ENCODE measurements at regions not wholly inside any gene's neighbourhood (a gene's known extent, or its start where the extent isn't known, plus 50 kb on each side); places are given as distances from the start of the nearest gene placed in this dataset.

DNA sequence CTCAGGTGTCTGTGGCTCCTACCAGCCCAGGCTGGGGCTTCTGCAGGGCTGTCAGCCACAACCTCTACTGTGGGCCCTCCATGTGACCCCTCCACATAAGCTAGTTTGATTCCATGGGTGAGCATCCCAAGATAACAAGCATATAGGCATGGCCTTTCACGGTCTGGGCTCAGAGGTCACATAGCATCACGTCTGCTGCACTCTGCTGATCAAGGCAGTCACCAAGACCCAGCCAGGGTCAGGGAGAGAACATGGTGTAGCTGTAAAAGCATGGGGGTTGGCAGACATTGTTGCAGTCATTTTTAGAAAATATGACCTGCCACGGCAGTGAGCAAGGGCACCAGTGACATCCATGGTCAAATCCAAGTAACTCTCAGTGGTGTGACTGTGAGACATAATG lies 698.8 kb downstream of the UQCRFS1 start:
- no peak overlapping the region for H3K18ac ChIP-seq (ENCODE audit: insufficient read length, low read depth, low read length)
- Mint-ChIP-seq H3K4me3 (no peak overlapping the region), H3K27me3 (ENCODE audit: low read depth) (peaks cover 7% of the 10 kb centered on the region), H3K27ac (peak overlapping the region in 1 of 3 experiments; percentile 75; a peak in 2 of 7 replicates), H3K4me1 (peaks cover 6% of the 10 kb centered on the region in 2 experiments), H3K36me3 (ENCODE audit: insufficient read depth in 1 of 3, low read depth in 3 of 3) (no peaks in the 10 kb centered on the region; a peak in 2 of 7 replicates), H3K9me3 (no peaks in the 10 kb centered on the region)
- no peak overlapping the region for H2BK5ac ChIP-seq (ENCODE audit: insufficient read length, low read length)
- no peak overlapping the region for H3K23ac ChIP-seq (ENCODE audit: insufficient read length, low read depth, low read length)
- H3K14ac ChIP-seq (ENCODE audit: insufficient read depth, low read length): no peak overlapping the region
- H3K4me2 ChIP-seq (ENCODE audit: insufficient read depth, insufficient read length, low read length): no peak overlapping the region
- no peak overlapping the region for H2AK5ac ChIP-seq (ENCODE audit: insufficient read length, low read length)
- no peak for TF ChIP-seq CTCF (conservative IDR thresholded peaks at IDR 0.05)
- no peak overlapping the region for H2AFZ ChIP-seq (ENCODE audit: low read length)
- H2BK120ac ChIP-seq (ENCODE audit: low read depth, low read length, poor library complexity, severe bottlenecking): no peak overlapping the region
- H4K91ac ChIP-seq (ENCODE audit: insufficient read length, low read depth, low read length): no peak overlapping the region
- no peak overlapping the region for H3K9ac ChIP-seq (ENCODE audit: extremely low read depth, insufficient read length, low read length)
- H3K27me3 ChIP-seq (ENCODE audit: insufficient read depth, low read length): no peaks in the 10 kb centered on the region
- no peak overlapping the region for H4K5ac ChIP-seq (ENCODE audit: insufficient read length, low read depth, low read length)
- no peak overlapping the region for H2BK12ac ChIP-seq (ENCODE audit: insufficient read length, low read depth, low read length)
- H3K79me2 ChIP-seq (ENCODE audit: insufficient read depth, low read length): no peaks in the 10 kb centered on the region
- no peaks in the 10 kb centered on the region for H3K79me1 ChIP-seq (ENCODE audit: insufficient read depth, low read depth, low read length, poor library complexity, severe bottlenecking)
- no peak overlapping the region for H3K27ac ChIP-seq (ENCODE audit: insufficient read length, low read depth, low read length)
- no peak overlapping the region for H2BK20ac ChIP-seq (ENCODE audit: low read depth, low read length, poor library complexity, severe bottlenecking)
- no peaks in the 10 kb centered on the region for H3K9me3 ChIP-seq (ENCODE audit: control insufficient read depth, low read depth, low read length)
- no peak overlapping the region for H4K8ac ChIP-seq (replicated peaks; ENCODE audit: insufficient read length, low read depth, low read length)
- H4K20me1 ChIP-seq (ENCODE audit: control insufficient read depth, insufficient read depth, insufficient read length): no peaks in the 10 kb centered on the region
- WGBS (ENCODE audit: extremely low coverage, insufficient read length, low lambda C conversion rate): no CpG with 5 or more reads among the region's 3 CpGs
- no peak overlapping the region for H2BK15ac ChIP-seq (ENCODE audit: low read depth, low read length)
- no peak overlapping the region for H3T11ph ChIP-seq (ENCODE audit: low read length)
- DNase-seq: no peak
- no peaks in the 10 kb centered on the region for H3K4me1 ChIP-seq (ENCODE audit: insufficient read depth, low read length)
- no peak overlapping the region for H3K56ac ChIP-seq (ENCODE audit: insufficient read length, low read depth, low read length)
- no peaks in the 10 kb centered on the region for H3K23me2 ChIP-seq (ENCODE audit: insufficient read length, low read depth, low read length, poor library complexity, severe bottlenecking)
- no peak overlapping the region for H3K4ac ChIP-seq (ENCODE audit: low read depth, low read length)
